ENCODE measurements at regions not wholly inside any gene's neighbourhood (a gene's known extent, or its start where the extent isn't known, plus 50 kb on each side); places are given as distances from the start of the nearest gene placed in this dataset.

DNA sequence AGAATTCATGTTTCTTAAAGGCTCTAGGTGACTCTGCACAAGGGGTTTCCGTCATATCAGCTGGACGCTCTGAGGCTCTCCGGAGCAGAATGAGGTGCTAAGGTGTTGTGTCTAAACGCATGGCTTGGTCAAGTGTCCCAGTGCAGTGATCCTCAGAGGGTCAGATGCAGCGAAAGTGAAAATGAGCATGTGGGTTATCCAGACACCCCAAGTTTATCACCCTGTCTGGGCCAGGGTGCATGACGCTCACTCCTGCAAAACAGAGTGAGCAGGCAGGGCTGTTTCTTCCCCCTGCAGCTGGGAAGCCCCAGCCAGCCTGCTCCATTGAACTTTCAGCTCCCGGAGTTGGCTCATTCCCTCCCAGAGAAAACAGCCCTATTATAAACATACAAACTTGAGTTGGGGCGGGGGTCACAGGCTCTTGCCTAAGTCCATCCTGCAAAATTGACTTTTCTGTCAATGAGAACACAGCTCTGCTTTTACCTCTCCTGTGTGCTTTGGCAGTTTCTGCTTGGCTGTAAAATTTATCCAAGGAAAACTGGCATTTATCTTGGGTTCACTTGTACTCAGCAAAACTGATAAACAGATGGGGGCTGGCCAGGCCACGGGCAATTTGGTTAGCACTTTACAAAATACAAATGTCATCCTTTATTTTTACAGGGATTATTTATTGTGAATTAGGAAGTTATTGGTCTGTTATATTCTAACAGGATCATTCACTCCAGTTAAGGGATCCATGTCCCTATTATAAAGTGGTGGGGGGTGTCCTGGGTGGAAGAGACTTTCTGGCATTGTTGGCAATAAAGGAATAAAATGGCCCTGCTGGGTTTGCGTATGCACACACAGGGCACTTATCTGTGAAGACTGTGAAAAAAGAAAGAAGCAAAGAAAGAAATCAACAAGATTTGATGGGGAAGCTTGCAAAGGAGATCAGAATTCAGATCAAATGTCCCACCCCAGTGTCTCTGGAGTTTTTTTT lies 154.9 kb downstream of the FOXA2 start (continued):
- TF ChIP-seq, protein P1, sequence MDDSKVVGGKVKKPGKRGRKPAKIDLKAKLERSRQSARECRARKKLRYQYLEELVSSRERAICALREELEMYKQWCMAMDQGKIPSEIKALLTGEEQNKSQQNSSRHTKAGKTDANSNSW (CRISPR knock-in tag; IDR thresholded peaks at IDR 0.05; ENCODE audit: borderline replicate concordance) = no peak
- TF ChIP-seq SP2 (CRISPR knock-in tag; IDR thresholded peaks at IDR 0.05) (no peak), YEATS2 (CRISPR knock-in tag; IDR thresholded peaks at IDR 0.05; ENCODE audit: borderline replicate concordance) (0 out of 2 replicates have a peak, but pooled peaks have one; percentile 16), TOPORS (CRISPR knock-in tag; IDR thresholded peaks at IDR 0.05) (no peak; the same call in 1 of the 2 replicates), ZFP36L1 (CRISPR knock-in tag; IDR thresholded peaks at IDR 0.05) (0 out of 2 replicates have a peak, but pooled peaks have one; percentile 24), HES4 (CRISPR knock-in tag; IDR thresholded peaks at IDR 0.05; ENCODE audit: borderline replicate concordance) (no peak; the same call in 1 of the 2 replicates), ZNF44 (CRISPR knock-in tag; IDR thresholded peaks at IDR 0.05) (0 out of 2 replicates have a peak, but pooled peaks have one; percentile 26), ZMYM4 (CRISPR knock-in tag; IDR thresholded peaks at IDR 0.05) (peak; percentile 88), CBFB (CRISPR knock-in tag; IDR thresholded peaks at IDR 0.05) (no peak), ZNF660 (CRISPR knock-in tag; IDR thresholded peaks at IDR 0.05; ENCODE audit: borderline replicate concordance, low read depth) (no peak), ZFX (CRISPR knock-in tag; IDR thresholded peaks at IDR 0.05; ENCODE audit: low read depth) (peak; percentile 53; the same call in 1 of the 2 replicates), ZNF709 (CRISPR knock-in tag; IDR thresholded peaks at IDR 0.05) (no peak)
- TF ChIP-seq, protein P2, sequence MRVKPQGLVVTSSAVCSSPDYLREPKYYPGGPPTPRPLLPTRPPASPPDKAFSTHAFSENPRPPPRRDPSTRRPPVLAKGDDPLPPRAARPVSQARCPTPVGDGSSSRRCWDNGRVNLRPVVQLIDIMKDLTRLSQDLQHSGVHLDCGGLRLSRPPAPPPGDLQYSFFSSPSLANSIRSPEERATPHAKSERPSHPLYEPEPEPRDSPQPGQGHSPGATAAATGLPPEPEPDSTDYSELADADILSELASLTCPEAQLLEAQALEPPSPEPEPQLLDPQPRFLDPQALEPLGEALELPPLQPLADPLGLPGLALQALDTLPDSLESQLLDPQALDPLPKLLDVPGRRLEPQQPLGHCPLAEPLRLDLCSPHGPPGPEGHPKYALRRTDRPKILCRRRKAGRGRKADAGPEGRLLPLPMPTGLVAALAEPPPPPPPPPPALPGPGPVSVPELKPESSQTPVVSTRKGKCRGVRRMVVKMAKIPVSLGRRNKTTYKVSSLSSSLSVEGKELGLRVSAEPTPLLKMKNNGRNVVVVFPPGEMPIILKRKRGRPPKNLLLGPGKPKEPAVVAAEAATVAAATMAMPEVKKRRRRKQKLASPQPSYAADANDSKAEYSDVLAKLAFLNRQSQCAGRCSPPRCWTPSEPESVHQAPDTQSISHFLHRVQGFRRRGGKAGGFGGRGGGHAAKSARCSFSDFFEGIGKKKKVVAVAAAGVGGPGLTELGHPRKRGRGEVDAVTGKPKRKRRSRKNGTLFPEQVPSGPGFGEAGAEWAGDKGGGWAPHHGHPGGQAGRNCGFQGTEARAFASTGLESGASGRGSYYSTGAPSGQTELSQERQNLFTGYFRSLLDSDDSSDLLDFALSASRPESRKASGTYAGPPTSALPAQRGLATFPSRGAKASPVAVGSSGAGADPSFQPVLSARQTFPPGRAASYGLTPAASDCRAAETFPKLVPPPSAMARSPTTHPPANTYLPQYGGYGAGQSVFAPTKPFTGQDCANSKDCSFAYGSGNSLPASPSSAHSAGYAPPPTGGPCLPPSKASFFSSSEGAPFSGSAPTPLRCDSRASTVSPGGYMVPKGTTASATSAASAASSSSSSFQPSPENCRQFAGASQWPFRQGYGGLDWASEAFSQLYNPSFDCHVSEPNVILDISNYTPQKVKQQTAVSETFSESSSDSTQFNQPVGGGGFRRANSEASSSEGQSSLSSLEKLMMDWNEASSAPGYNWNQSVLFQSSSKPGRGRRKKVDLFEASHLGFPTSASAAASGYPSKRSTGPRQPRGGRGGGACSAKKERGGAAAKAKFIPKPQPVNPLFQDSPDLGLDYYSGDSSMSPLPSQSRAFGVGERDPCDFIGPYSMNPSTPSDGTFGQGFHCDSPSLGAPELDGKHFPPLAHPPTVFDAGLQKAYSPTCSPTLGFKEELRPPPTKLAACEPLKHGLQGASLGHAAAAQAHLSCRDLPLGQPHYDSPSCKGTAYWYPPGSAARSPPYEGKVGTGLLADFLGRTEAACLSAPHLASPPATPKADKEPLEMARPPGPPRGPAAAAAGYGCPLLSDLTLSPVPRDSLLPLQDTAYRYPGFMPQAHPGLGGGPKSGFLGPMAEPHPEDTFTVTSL (CRISPR knock-in tag; IDR thresholded peaks at IDR 0.05; ENCODE audit: borderline replicate concordance) = peak; percentile 97
- TF ChIP-seq, protein P3, sequence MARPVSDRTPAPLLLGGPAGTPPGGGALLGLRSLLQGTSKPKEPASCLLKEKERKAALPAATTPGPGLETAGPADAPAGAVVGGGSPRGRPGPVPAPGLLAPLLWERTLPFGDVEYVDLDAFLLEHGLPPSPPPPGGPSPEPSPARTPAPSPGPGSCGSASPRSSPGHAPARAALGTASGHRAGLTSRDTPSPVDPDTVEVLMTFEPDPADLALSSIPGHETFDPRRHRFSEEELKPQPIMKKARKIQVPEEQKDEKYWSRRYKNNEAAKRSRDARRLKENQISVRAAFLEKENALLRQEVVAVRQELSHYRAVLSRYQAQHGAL (CRISPR knock-in tag; IDR thresholded peaks at IDR 0.05; ENCODE audit: not compliant biosample characterization) = peak; percentile 87
- TF ChIP-seq, protein P4, sequence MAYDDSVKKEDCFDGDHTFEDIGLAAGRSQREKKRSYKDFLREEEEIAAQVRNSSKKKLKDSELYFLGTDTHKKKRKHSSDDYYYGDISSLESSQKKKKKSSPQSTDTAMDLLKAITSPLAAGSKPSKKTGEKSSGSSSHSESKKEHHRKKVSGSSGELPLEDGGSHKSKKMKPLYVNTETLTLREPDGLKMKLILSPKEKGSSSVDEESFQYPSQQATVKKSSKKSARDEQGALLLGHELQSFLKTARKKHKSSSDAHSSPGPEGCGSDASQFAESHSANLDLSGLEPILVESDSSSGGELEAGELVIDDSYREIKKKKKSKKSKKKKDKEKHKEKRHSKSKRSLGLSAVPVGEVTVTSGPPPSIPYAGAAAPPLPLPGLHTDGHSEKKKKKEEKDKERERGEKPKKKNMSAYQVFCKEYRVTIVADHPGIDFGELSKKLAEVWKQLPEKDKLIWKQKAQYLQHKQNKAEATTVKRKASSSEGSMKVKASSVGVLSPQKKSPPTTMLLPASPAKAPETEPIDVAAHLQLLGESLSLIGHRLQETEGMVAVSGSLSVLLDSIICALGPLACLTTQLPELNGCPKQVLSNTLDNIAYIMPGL (CRISPR knock-in tag; IDR thresholded peaks at IDR 0.05; ENCODE audit: borderline replicate concordance in 1 of 2, low read depth in 1 of 2) = peak in 1 of 2 experiments; percentile 76; a peak in 2 of 4 replicates
- TF ChIP-seq, protein P5, sequence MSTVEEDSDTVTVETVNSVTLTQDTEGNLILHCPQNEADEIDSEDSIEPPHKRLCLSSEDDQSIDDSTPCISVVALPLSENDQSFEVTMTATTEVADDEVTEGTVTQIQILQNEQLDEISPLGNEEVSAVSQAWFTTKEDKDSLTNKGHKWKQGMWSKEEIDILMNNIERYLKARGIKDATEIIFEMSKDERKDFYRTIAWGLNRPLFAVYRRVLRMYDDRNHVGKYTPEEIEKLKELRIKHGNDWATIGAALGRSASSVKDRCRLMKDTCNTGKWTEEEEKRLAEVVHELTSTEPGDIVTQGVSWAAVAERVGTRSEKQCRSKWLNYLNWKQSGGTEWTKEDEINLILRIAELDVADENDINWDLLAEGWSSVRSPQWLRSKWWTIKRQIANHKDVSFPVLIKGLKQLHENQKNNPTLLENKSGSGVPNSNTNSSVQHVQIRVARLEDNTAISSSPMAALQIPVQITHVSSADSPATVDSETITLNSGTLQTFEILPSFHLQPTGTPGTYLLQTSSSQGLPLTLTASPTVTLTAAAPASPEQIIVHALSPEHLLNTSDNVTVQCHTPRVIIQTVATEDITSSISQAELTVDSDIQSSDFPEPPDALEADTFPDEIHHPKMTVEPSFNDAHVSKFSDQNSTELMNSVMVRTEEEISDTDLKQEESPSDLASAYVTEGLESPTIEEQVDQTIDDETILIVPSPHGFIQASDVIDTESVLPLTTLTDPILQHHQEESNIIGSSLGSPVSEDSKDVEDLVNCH (CRISPR knock-in tag; IDR thresholded peaks at IDR 0.05) = no peak

Data from HepG2 (cell line).